HL-60 (cell line): ENCODE measurements at regions not wholly inside any gene's neighbourhood (a gene's known extent, or its start where the extent isn't known, plus 50 kb on each side); places are given as distances from the start of the nearest gene placed in this dataset.

ENCODE experiments used
- DNase-seq, 2 experiments: peaks; one replicate each; pipeline ENCODE4 v3.0.0-alpha.2; 2010 to 2020; ENCODE audit warnings: low read depth in 1 of 2, low spot score in 1 of 2
- H3K27ac ChIP-seq: fragments of 250-450 bp; sonication (Bioruptor Pico); replicated peaks from 2 replicates; pipeline ENCODE4 v1.5.1; 2020; ENCODE audit warnings: mild to moderate bottlenecking, moderate library complexity
- H3K27me3 ChIP-seq: fragments of 250-450 bp; sonication (Bioruptor Pico); 2 replicates; pipeline ENCODE4 v1.5.1; 2021; ENCODE audit warnings: mild to moderate bottlenecking, moderate library complexity; ENCODE audit not compliant: insufficient read depth, poor library complexity, severe bottlenecking
- H3K4me3 ChIP-seq: replicated peaks from 2 replicates; pipeline ENCODE4 v1.5.1; 2011; ENCODE audit warnings: mild to moderate bottlenecking, control low read depth, low read length; ENCODE audit not compliant: insufficient read depth
- CTCF ChIP-seq: IDR thresholded peaks from one replicate; pipeline ENCODE4 v1.5.1; 2011; ENCODE audit warnings: low read length, control low read depth, inconsistent platforms; ENCODE audit not compliant: insufficient read depth
- GABPA ChIP-seq: IDR thresholded peaks from 2 replicates; pipeline ENCODE4 v1.6.1; 2012; ENCODE audit warnings: low read depth
- POLR2AphosphoS5 ChIP-seq: IDR thresholded peaks from 2 replicates; pipeline ENCODE4 v1.6.1; 2012; ENCODE audit warnings: low read depth
- REST ChIP-seq: IDR thresholded peaks from 2 replicates; pipeline ENCODE4 v1.6.1; 2012; ENCODE audit warnings: low read depth; ENCODE audit not compliant: insufficient replicate concordance
- SPI1 ChIP-seq: IDR thresholded peaks from 2 replicates; pipeline ENCODE4 v1.6.1; 2012; ENCODE audit warnings: low read depth, mild to moderate bottlenecking, borderline replicate concordance

GRCh38 chr2:6637330-6637729 lies 228.4 kb downstream of the CMPK2 start:
- Histone ChIP-seq H3K27me3 (no peaks in the 10 kb centered on the region), H3K27ac (no peak overlapping the region), H3K4me3 (no peak overlapping the region)
- no peak for DNase-seq
- TF ChIP-seq REST (no peak), CTCF (no peak), SPI1 (no peak), POLR2AphosphoS5 (no peak), GABPA (no peak)

- H3K27me3 ChIP-seq = no peaks in the 10 kb centered on the region
- DNase-seq = no peak
- TF ChIP-seq POLR2AphosphoS5 (no peak), CTCF (no peak), REST (no peak)
- H3K4me3 ChIP-seq = no peak overlapping the region
- no peak overlapping the region for H3K27ac ChIP-seq
Measured at GRCh38 chr2:6639929-6640620, 225.6 kb downstream of the CMPK2 start.

GRCh38 chr2:6640621-6641015 lies 225.1 kb downstream of the CMPK2 start:
- TF ChIP-seq POLR2AphosphoS5 = no peak
- no peak for TF ChIP-seq REST
- TF ChIP-seq CTCF = no peak
- no peak for TF ChIP-seq GABPA
- TF ChIP-seq SPI1 = no peak
- Histone ChIP-seq H3K27me3 (no peaks in the 10 kb centered on the region), H3K4me3 (no peak overlapping the region), H3K27ac (no peak overlapping the region)
- DNase-seq = no peak
